ENCODE measurements at regions not wholly inside any gene's neighbourhood (a gene's known extent, or its start where the extent isn't known, plus 50 kb on each side); places are given as distances from the start of the nearest gene placed in this dataset.
A peak's percentile ranks its signal among the peaks of the same experiment; 100 is the strongest.

GRCh38 chr4:37759833-37760232 is 66.7 kb upstream of the PGM2 start:
- Histone ChIP-seq H3K36me3 (no peaks in the 10 kb centered on the region), H3K9me3 (no peaks in the 10 kb centered on the region), H3K27ac (peak overlapping the region; percentile 84), H3K4me3 (no peak overlapping the region), H3K4me1 (peaks cover 28% of the 10 kb centered on the region), H3K27me3 (ENCODE audit: low read depth) (no peaks in the 10 kb centered on the region)
- ATAC-seq (no peak), DNase-seq (no peak)
- intact Hi-C loops (cut with DNase I): no loop called here
- no peak for TF ChIP-seq CTCF (IDR thresholded peaks at IDR 0.05)

GRCh38 chr4:37758226-37758625 is 68.3 kb upstream of the PGM2 start:
- no peak for TF ChIP-seq CTCF (IDR thresholded peaks at IDR 0.05)
- Histone ChIP-seq H3K27me3 (ENCODE audit: low read depth) (no peaks in the 10 kb centered on the region), H3K9me3 (no peaks in the 10 kb centered on the region), H3K4me1 (peaks cover 29% of the 10 kb centered on the region), H3K36me3 (no peaks in the 10 kb centered on the region), H3K4me3 (no peak overlapping the region), H3K27ac (peak overlapping the region; percentile 84)
- ATAC-seq: peak; percentile 85 to 91
- DNase-seq: no peak
- intact Hi-C loops (cut with DNase I): no loop called here

- ATAC-seq (peak; percentile 47 to 61), DNase-seq (no peak)
- Histone ChIP-seq H3K27me3 (ENCODE audit: low read depth) (no peaks in the 10 kb centered on the region), H3K9me3 (no peaks in the 10 kb centered on the region), H3K4me1 (peaks cover 29% of the 10 kb centered on the region), H3K4me3 (no peak overlapping the region), H3K36me3 (no peaks in the 10 kb centered on the region), H3K27ac (peak overlapping the region; percentile 84)
- intact Hi-C loops (cut with DNase I): no loop called here
- TF ChIP-seq CTCF (IDR thresholded peaks at IDR 0.05): no peak
Observed at GRCh38 chr4:37757761-37758160, 68.7 kb upstream of the PGM2 start.

- Histone ChIP-seq H3K27ac (peak overlapping the region; percentile 84), H3K9me3 (no peaks in the 10 kb centered on the region), H3K27me3 (ENCODE audit: low read depth) (no peaks in the 10 kb centered on the region), H3K4me1 (peaks cover 29% of the 10 kb centered on the region), H3K36me3 (no peaks in the 10 kb centered on the region), H3K4me3 (no peak overlapping the region)
- intact Hi-C loops (cut with DNase I): no loop called here
- no peak for TF ChIP-seq CTCF (IDR thresholded peaks at IDR 0.05)
- ATAC-seq: no peak
- DNase-seq: no peak
Observed at GRCh38 chr4:37757121-37757520, 69.4 kb upstream of the PGM2 start.

- Histone ChIP-seq H3K4me3 (no peak overlapping the region), H3K36me3 (no peaks in the 10 kb centered on the region), H3K27me3 (ENCODE audit: low read depth) (no peaks in the 10 kb centered on the region), H3K4me1 (peaks cover 29% of the 10 kb centered on the region), H3K27ac (peak overlapping the region; percentile 66), H3K9me3 (no peaks in the 10 kb centered on the region)
- ATAC-seq (no peak), DNase-seq (no peak)
- intact Hi-C loops (cut with DNase I): no loop called here
- TF ChIP-seq CTCF (IDR thresholded peaks at IDR 0.05): no peak
Observed at GRCh38 chr4:37754410-37755185, 68.4 kb upstream of the RELL1 start.
